Natural killer cell (primary cell): ENCODE measurements at regions not wholly inside any gene's neighbourhood (a gene's known extent, or its start where the extent isn't known, plus 50 kb on each side); places are given as distances from the start of the nearest gene placed in this dataset.

Experiments
- ATAC-seq, 3 donors: fragments of 150-1000 bp in 2 of 3; fragments of 200-7000 bp in 1 of 3; cut with Tn5 transposase; 1 replicate in 1 of 3; 2 replicates in 2 of 3; pipeline ENCODE4 v1.10.0; 2021; ENCODE audit warnings: mild to moderate bottlenecking in 2 of 3, moderate library complexity in 2 of 3
- DNase-seq, 2 donors: peaks; one replicate each; pipeline versions ENCODE4 v3.0.0 to v3.0.0-alpha.2; 2013 to 2021; ENCODE audit warnings: mixed read lengths in 1 of 2
- H3K27ac ChIP-seq: one replicate; pipeline ENCODE4 v1.5.1; 2013; ENCODE audit warnings: mild to moderate bottlenecking, low read length
- H3K27me3 ChIP-seq: one replicate; pipeline ENCODE4 v1.6.1; 2013; ENCODE audit warnings: low read length; ENCODE audit not compliant: control insufficient read depth, insufficient read depth
- H3K36me3 ChIP-seq: one replicate; pipeline ENCODE4 v1.6.1; 2013; ENCODE audit warnings: low read length; ENCODE audit not compliant: control insufficient read depth, insufficient read depth
- H3K4me1 ChIP-seq: one replicate; pipeline ENCODE4 v1.6.1; 2013; ENCODE audit warnings: low read length; ENCODE audit not compliant: control insufficient read depth, insufficient read depth
- H3K4me3 ChIP-seq: one replicate; pipeline ENCODE4 v1.5.1; 2013; ENCODE audit warnings: low read length
- H3K9me3 ChIP-seq: one replicate; pipeline ENCODE4 v1.6.1; 2013; ENCODE audit warnings: low read length; ENCODE audit not compliant: control insufficient read depth, insufficient read depth
- H3K27ac Mint-ChIP-seq, 2 donors: one replicate each; pipeline ENCODE4 v1.8.0; 2022; ENCODE audit warnings: mild to moderate bottlenecking in 2 of 2, mixed read lengths in 2 of 2, moderate library complexity in 1 of 2
- H3K27me3 Mint-ChIP-seq, 2 donors: one replicate each; pipeline ENCODE4 v1.8.0; 2022; ENCODE audit warnings: low read depth in 2 of 2, mixed read lengths in 2 of 2
- H3K36me3 Mint-ChIP-seq: one replicate; pipeline ENCODE4 v1.8.0; 2022; ENCODE audit warnings: mixed read lengths
- H3K4me1 Mint-ChIP-seq, 2 donors: one replicate each; pipeline ENCODE4 v1.8.0; 2022; ENCODE audit warnings: mixed read lengths in 2 of 2
- H3K4me3 Mint-ChIP-seq: one replicate; pipeline ENCODE4 v1.8.0; 2022; ENCODE audit warnings: mild to moderate bottlenecking, moderate library complexity, mixed read lengths
- H3K9me3 Mint-ChIP-seq, 2 donors: one replicate each; pipeline ENCODE4 v1.8.0; 2022; ENCODE audit warnings: mixed read lengths in 2 of 2
- CTCF ChIP-seq: fragments of 200-600 bp; IDR thresholded peaks from one replicate; pipeline ENCODE4 v1.8.0; 2022; ENCODE audit warnings: antibody characterized with exemption
- WGBS: methylation state at CpG from one replicate; pipeline ENCODE4 v1.1.7; 2013; ENCODE audit warnings: missing lambda C conversion rate; ENCODE audit not compliant: insufficient coverage; 5-methylcytosine and 5-hydroxymethylcytosine counted together
- intact Hi-C: fragments of 100-400 bp; cut with micrococcal nuclease; formaldehyde crosslinking; loops from one replicate; pipeline ENCODE4 v1.14.2; 2022

DNA sequence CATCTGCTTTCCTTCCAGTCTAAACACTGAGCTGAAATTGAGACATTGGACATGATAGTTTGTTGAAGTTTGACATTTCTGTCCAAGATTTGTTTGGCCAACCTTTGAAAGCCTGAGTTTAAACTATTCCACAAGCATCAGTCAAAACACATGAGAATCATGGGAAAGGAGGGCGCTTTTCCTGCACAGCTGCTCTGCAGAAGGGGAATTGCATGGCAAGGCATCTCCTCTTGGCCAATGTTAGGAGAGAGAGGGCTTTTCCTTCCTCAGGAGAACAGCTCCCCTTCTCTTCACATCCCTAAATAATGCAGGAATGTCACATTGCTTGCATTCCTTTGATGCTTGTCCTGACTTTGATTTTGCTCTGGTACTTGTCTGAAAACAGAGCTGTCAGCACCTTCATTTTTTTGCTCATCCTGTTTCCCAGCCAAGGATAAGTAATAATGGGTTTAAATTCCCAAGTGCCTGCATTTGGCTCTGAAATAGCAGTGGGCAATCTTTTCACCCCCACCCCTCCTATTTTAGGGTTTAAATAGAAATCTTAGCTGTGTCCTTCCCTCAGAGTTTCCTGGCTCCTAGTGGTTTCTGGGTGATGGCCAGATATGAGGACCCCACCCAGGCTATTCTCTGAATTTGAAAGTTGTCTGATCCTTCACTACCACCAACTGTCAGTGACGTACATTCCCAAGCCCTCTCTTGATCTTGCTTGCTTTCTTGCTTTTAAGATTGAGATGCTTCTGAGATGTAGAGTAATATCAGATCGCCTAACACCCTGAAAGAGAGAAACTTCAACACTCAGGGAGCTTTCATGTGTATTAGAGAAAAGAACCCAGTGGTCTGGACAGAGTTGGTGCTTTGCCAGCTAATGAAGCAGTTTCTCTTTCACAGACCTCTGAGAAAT, 75.2 kb upstream of the NPVF start:
- Histone ChIP-seq H3K27ac (no peak overlapping the region), H3K4me1 (no peaks in the 10 kb centered on the region), H3K4me3 (no peak overlapping the region), H3K9me3 (no peaks in the 10 kb centered on the region), H3K27me3 (no peaks in the 10 kb centered on the region), H3K36me3 (no peaks in the 10 kb centered on the region)
- Mint-ChIP-seq H3K27me3 (peaks cover 6 to 42% of the 10 kb centered on the region in 2 donors), H3K9me3 (no peaks in the 10 kb centered on the region), H3K27ac (no peak overlapping the region), H3K4me1 (no peaks in the 10 kb centered on the region), H3K4me3 (no peak overlapping the region), H3K36me3 (no peaks in the 10 kb centered on the region)
- ATAC-seq: no peak
- intact Hi-C loops: no loop called here
- no peak for TF ChIP-seq CTCF
- 70% methylated on average over 2 of the region's 3 CpGs for WGBS
- no peak for DNase-seq

- H3K27ac ChIP-seq: no peak overlapping the region
- no peak for DNase-seq
- ATAC-seq: no peak
- no peaks in the 10 kb centered on the region for H3K36me3 ChIP-seq
- no peaks in the 10 kb centered on the region for H3K9me3 ChIP-seq
- no peaks in the 10 kb centered on the region for H3K27me3 ChIP-seq
- TF ChIP-seq CTCF: no peak
- Mint-ChIP-seq H3K4me1 (no peaks in the 10 kb centered on the region), H3K9me3 (no peaks in the 10 kb centered on the region), H3K36me3 (no peaks in the 10 kb centered on the region), H3K27ac (no peak overlapping the region), H3K4me3 (no peak overlapping the region), H3K27me3 (peaks cover 6 to 34% of the 10 kb centered on the region in 2 donors)
- intact Hi-C loops: no loop called here
- H3K4me3 ChIP-seq: no peak overlapping the region
- H3K4me1 ChIP-seq: no peaks in the 10 kb centered on the region
- 97% methylated on average over 4 of the region's 4 CpGs for WGBS
Measured at GRCh38 chr7:25304691-25305090, 76.4 kb upstream of the NPVF start.

GRCh38 chr7:25305831-25306230, 77.5 kb upstream of the NPVF start:
- intact Hi-C loops: no loop called here
- Mint-ChIP-seq H3K4me3 (no peak overlapping the region), H3K27me3 (peaks cover 6 to 22% of the 10 kb centered on the region in 2 donors), H3K4me1 (no peaks in the 10 kb centered on the region), H3K36me3 (no peaks in the 10 kb centered on the region), H3K9me3 (no peaks in the 10 kb centered on the region), H3K27ac (no peak overlapping the region)
- ATAC-seq (no peak), DNase-seq (no peak)
- H3K36me3 ChIP-seq: no peaks in the 10 kb centered on the region
- no peaks in the 10 kb centered on the region for H3K27me3 ChIP-seq
- H3K4me1 ChIP-seq: no peaks in the 10 kb centered on the region
- 89% methylated on average over 1 of the region's 1 CpG for WGBS
- no peak for TF ChIP-seq CTCF
- H3K27ac ChIP-seq: no peak overlapping the region
- no peak overlapping the region for H3K4me3 ChIP-seq
- no peaks in the 10 kb centered on the region for H3K9me3 ChIP-seq

- no peak for ATAC-seq
- no peaks in the 10 kb centered on the region for H3K36me3 Mint-ChIP-seq
- no peak for TF ChIP-seq CTCF
- no CpG with 5 or more reads among the region's 1 CpG for WGBS
- no peaks in the 10 kb centered on the region for H3K4me1 Mint-ChIP-seq
- no peaks in the 10 kb centered on the region for H3K4me1 ChIP-seq
- H3K9me3 Mint-ChIP-seq: no peaks in the 10 kb centered on the region
- intact Hi-C loops: no loop called here
- H3K36me3 ChIP-seq: no peaks in the 10 kb centered on the region
- H3K27ac ChIP-seq: no peak overlapping the region
- H3K4me3 ChIP-seq: no peak overlapping the region
- H3K27me3 ChIP-seq: no peaks in the 10 kb centered on the region
- no peak overlapping the region for H3K4me3 Mint-ChIP-seq
- H3K27me3 Mint-ChIP-seq: peaks cover 6 to 29% of the 10 kb centered on the region in 2 donors
- H3K27ac Mint-ChIP-seq: no peak overlapping the region
- H3K9me3 ChIP-seq: no peaks in the 10 kb centered on the region
- no peak for DNase-seq
Measured at GRCh38 chr7:25307624-25308023, 79.3 kb upstream of the NPVF start.
